ENCODE measurements at regions not wholly inside any gene's neighbourhood (a gene's known extent, or its start where the extent isn't known, plus 50 kb on each side); places are given as distances from the start of the nearest gene placed in this dataset.

DNA sequence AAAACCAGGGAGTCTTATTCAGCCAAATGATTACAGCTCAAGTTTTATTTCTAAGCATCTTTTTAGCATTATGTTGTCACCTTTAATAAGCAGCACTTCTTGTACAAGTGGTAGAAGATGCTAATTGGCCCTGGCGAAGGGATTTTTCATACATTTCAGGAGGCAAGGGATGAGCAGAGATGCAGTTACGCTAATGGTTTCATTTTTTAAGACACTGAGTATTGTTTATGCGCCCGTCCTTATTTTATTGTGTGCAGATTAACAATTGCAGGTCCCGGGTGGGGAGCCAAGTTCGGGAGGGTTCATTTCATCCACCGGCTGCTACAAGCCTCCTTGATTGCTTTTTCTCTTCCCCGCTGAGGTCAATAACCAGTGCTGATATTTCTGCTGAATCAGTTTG is 350.4 kb upstream of the FOXK1 start:
- TF ChIP-seq, protein P1, sequence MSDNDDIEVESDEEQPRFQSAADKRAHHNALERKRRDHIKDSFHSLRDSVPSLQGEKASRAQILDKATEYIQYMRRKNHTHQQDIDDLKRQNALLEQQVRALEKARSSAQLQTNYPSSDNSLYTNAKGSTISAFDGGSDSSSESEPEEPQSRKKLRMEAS (IDR thresholded peaks at IDR 0.05), result no peak
- no peak for TF ChIP-seq TAF1 (IDR thresholded peaks at IDR 0.05; ENCODE audit: low read depth)
- no peak for TF ChIP-seq FOXM1 (IDR thresholded peaks at IDR 0.05; ENCODE audit: borderline replicate concordance, low read depth)
- no peak for TF ChIP-seq CEBPB (IDR thresholded peaks at IDR 0.05)
- TF ChIP-seq YY1 (IDR thresholded peaks at IDR 0.05; ENCODE audit: low read depth), result no peak
- TF ChIP-seq EP300 (IDR thresholded peaks at IDR 0.05; ENCODE audit: borderline replicate concordance), result no peak
- no peak for TF ChIP-seq RAD21 (IDR thresholded peaks at IDR 0.05; ENCODE audit: low read depth)
- TF ChIP-seq, protein P2, sequence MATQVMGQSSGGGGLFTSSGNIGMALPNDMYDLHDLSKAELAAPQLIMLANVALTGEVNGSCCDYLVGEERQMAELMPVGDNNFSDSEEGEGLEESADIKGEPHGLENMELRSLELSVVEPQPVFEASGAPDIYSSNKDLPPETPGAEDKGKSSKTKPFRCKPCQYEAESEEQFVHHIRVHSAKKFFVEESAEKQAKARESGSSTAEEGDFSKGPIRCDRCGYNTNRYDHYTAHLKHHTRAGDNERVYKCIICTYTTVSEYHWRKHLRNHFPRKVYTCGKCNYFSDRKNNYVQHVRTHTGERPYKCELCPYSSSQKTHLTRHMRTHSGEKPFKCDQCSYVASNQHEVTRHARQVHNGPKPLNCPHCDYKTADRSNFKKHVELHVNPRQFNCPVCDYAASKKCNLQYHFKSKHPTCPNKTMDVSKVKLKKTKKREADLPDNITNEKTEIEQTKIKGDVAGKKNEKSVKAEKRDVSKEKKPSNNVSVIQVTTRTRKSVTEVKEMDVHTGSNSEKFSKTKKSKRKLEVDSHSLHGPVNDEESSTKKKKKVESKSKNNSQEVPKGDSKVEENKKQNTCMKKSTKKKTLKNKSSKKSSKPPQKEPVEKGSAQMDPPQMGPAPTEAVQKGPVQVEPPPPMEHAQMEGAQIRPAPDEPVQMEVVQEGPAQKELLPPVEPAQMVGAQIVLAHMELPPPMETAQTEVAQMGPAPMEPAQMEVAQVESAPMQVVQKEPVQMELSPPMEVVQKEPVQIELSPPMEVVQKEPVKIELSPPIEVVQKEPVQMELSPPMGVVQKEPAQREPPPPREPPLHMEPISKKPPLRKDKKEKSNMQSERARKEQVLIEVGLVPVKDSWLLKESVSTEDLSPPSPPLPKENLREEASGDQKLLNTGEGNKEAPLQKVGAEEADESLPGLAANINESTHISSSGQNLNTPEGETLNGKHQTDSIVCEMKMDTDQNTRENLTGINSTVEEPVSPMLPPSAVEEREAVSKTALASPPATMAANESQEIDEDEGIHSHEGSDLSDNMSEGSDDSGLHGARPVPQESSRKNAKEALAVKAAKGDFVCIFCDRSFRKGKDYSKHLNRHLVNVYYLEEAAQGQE (IDR thresholded peaks at IDR 0.05; ENCODE audit: low read depth), result no peak
- no peak for TF ChIP-seq EGR1 (IDR thresholded peaks at IDR 0.05)
